AG04449 (cell line): ENCODE measurements at regions not wholly inside any gene's neighbourhood (a gene's known extent, or its start where the extent isn't known, plus 50 kb on each side); places are given as distances from the start of the nearest gene placed in this dataset.
"Not testable (repeated sequence)": the region's sequence is repeated elsewhere in the genome, so short reads cannot be mapped to it uniquely, and the experiment has no call there.

Source experiments
- CTCF ChIA-PET: fragments of 350-600 bp; formaldehyde crosslinking; extraction: SDS; loops from one replicate; lab custom pipeline; 2021; ENCODE audit warnings: antibody characterized with exemption; lab: Yijun Ruan, JAX
- POLR2A ChIA-PET: fragments of 400-600, 350-600 bp; formaldehyde crosslinking; extraction: SDS; loops from one replicate; lab custom pipeline; 2020; ENCODE audit warnings: antibody characterized with exemption, inconsistent platforms; lab: Yijun Ruan, JAX
- DNase-seq: peaks from one replicate; pipeline ENCODE4 v3.0.0-alpha.2; 2010; ENCODE audit warnings: low read depth, low spot score
- H3K4me3 ChIP-seq: 2 replicates; pipeline ENCODE4 v1.5.1; 2011; ENCODE audit warnings: low read depth, mild to moderate bottlenecking, control low read depth, low read length
- CTCF ChIP-seq: IDR thresholded peaks from one replicate; pipeline ENCODE4 v1.5.1; 2011; ENCODE audit warnings: mild to moderate bottlenecking, moderate library complexity, low read length, control low read depth, inconsistent platforms; ENCODE audit not compliant: insufficient read depth; ENCODE audit errors: missing control alignments

GRCh38 chr5:63217422-63217821 is 638.8 kb downstream of the LRRC70 start:
- no peak for TF ChIP-seq CTCF
- ChIA-PET CTCF (no interaction called here), POLR2A (no interaction called here)
- DNase-seq, result no peak
- H3K4me3 ChIP-seq, result no peak overlapping the region

GRCh38 chr5:63213256-63213655 is 634.6 kb downstream of the LRRC70 start:
- no peak for TF ChIP-seq CTCF
- POLR2A ChIA-PET, result no interaction called here
- CTCF ChIA-PET, result no interaction called here
- DNase-seq, result no peak
- H3K4me3 ChIP-seq, result no peak overlapping the region

- no peak overlapping the region for H3K4me3 ChIP-seq
- no peak for DNase-seq
- POLR2A ChIA-PET, result no interaction called here
- TF ChIP-seq CTCF, result no peak
- CTCF ChIA-PET, result no interaction called here
Measured at GRCh38 chr5:63211448-63212132, 633.0 kb downstream of the LRRC70 start.

- H3K4me3 ChIP-seq, result no peak overlapping the region
- no peak for DNase-seq
- no peak for TF ChIP-seq CTCF
- POLR2A ChIA-PET, result no interaction called here
- CTCF ChIA-PET, result no interaction called here
Measured at GRCh38 chr5:63205976-63206375, 627.4 kb downstream of the LRRC70 start.

GRCh38 chr5:63201738-63202137 is 623.1 kb downstream of the LRRC70 start:
- POLR2A ChIA-PET, result no interaction called here
- no peak overlapping the region for H3K4me3 ChIP-seq
- TF ChIP-seq CTCF, result no peak
- CTCF ChIA-PET, result no interaction called here
- DNase-seq, result no peak

- ChIA-PET CTCF (no interaction called here), POLR2A (no interaction called here)
- DNase-seq, result no peak
- no peak for TF ChIP-seq CTCF
- no peak overlapping the region for H3K4me3 ChIP-seq
Measured at GRCh38 chr5:63194126-63194525, 615.5 kb downstream of the LRRC70 start.

- H3K4me3 ChIP-seq, DNase-seq, POLR2A ChIA-PET, CTCF ChIA-PET: not testable (repeated sequence)
Measured at GRCh38 chr5:63180190-63180589, 601.6 kb downstream of the LRRC70 start.
